ELF-1 (cell line): ENCODE measurements at regions not wholly inside any gene's neighbourhood (a gene's known extent, or its start where the extent isn't known, plus 50 kb on each side); places are given as distances from the start of the nearest gene placed in this dataset.
"Not testable (repeated sequence)": the region's sequence is repeated elsewhere in the genome, so short reads cannot be mapped to it uniquely, and the experiment has no call there.

Experiments used
- DNase-seq: peaks from one replicate; pipeline ENCODE4 v3.0.0-alpha.2; 2016; ENCODE audit warnings: low read depth, low spot score

- peak; percentile 12 for DNase-seq
These were observed 248.4 kb downstream of the TMEM121 start for GRCh38 chr14:105774585-105775348.

- DNase-seq, result not testable (repeated sequence)
These were observed 249.1 kb downstream of the TMEM121 start for GRCh38 chr14:105775349-105775923.

GRCh38 chr14:105776112-105776511, 249.7 kb downstream of the TMEM121 start:
- not testable (repeated sequence) for DNase-seq

GRCh38 chr14:105776924-105777323, 250.5 kb downstream of the TMEM121 start:
- DNase-seq, result no peak

GRCh38 chr14:105783707-105784106, 257.3 kb downstream of the TMEM121 start:
- no peak for DNase-seq

- DNase-seq, result no peak
These were observed 267.5 kb downstream of the TMEM121 start for GRCh38 chr14:105793836-105794235.

- no peak for DNase-seq
These were observed 271.2 kb downstream of the TMEM121 start for GRCh38 chr14:105797546-105797945.

GRCh38 chr14:105805701-105806100, 279.3 kb downstream of the TMEM121 start:
- no peak for DNase-seq

GRCh38 chr14:105806568-105806967, 280.2 kb downstream of the TMEM121 start:
- no peak for DNase-seq

- no peak for DNase-seq
These were observed 291.8 kb downstream of the TMEM121 start for GRCh38 chr14:105817971-105818711.

- no peak for DNase-seq
These were observed 292.3 kb downstream of the TMEM121 start for GRCh38 chr14:105818712-105819005.

- DNase-seq, result no peak
These were observed 303.8 kb downstream of the TMEM121 start for GRCh38 chr14:105830171-105830570.

GRCh38 chr14:105836160-105836559, 309.8 kb downstream of the TMEM121 start:
- no peak for DNase-seq

GRCh38 chr14:105836730-105837129, 310.3 kb downstream of the TMEM121 start:
- DNase-seq, result no peak

GRCh38 chr14:105837349-105838063, 311.1 kb downstream of the TMEM121 start:
- no peak for DNase-seq

- no peak for DNase-seq
These were observed 311.7 kb downstream of the TMEM121 start for GRCh38 chr14:105838107-105838506.

- no peak for DNase-seq
These were observed 312.4 kb downstream of the TMEM121 start for GRCh38 chr14:105838591-105839424.

- DNase-seq, result no peak
These were observed 313.3 kb downstream of the TMEM121 start for GRCh38 chr14:105839425-105840265.

- DNase-seq, result no peak
These were observed 314.1 kb downstream of the TMEM121 start for GRCh38 chr14:105840266-105841021.
